Gastroesophageal sphincter (tissue), 4 donors: ENCODE measurements at regions not wholly inside any gene's neighbourhood (a gene's known extent, or its start where the extent isn't known, plus 50 kb on each side); places are given as distances from the start of the nearest gene placed in this dataset.

Experiments
- ATAC-seq: fragments of 150-250 bp; one replicate; pipeline ENCODE4 v1.9.1; 2016; ENCODE audit warnings: mild to moderate bottlenecking, moderate library complexity
- H3K27ac ChIP-seq, 4 donors: fragments of 200-600 bp; sonication (generic) in 3 of 4; 1 replicate in 3 of 4; 2 replicates in 1 of 4; pipeline ENCODE4 v1.5.1; 2016 to 2019
- H3K27me3 ChIP-seq: fragments of 200-600 bp; sonication (generic); one replicate; pipeline ENCODE4 v1.5.1; 2019
- H3K36me3 ChIP-seq, 2 donors: fragments of 200-600 bp; sonication (generic); one replicate each; pipeline ENCODE4 v1.5.1; 2019; ENCODE audit warnings: control low read depth in 1 of 2
- H3K4me1 ChIP-seq, 3 donors: fragments of 200-600 bp; sonication (generic); 1 replicate in 2 of 3; 2 replicates in 1 of 3; pipeline ENCODE4 v1.5.1; 2016 to 2019; ENCODE audit warnings: control low read depth in 2 of 3
- H3K4me3 ChIP-seq, 2 donors: fragments of 200-600 bp; sonication (generic); one replicate each; pipeline ENCODE4 v1.5.1; 2019; ENCODE audit warnings: mild to moderate bottlenecking in 1 of 2, moderate library complexity in 1 of 2
- H3K9me3 ChIP-seq, 3 donors: fragments of 200-600 bp; sonication (generic); one replicate each; pipeline ENCODE4 v1.5.1; 2017 to 2019; ENCODE audit warnings: control low read depth in 2 of 3
- CTCF ChIP-seq, 4 experiments: fragments of 200-600 bp in 2 of 4; fragments of 450-650 bp in 2 of 4; sonication (generic) in 1 of 4; IDR thresholded peaks; one replicate each; pipeline ENCODE4 v1.5.1; 2017 to 2019; ENCODE audit warnings: antibody characterized with exemption in 4 of 4, mild to moderate bottlenecking in 2 of 4, moderate library complexity in 2 of 4
- EP300 ChIP-seq: sonication (generic); formaldehyde crosslinking; IDR thresholded peaks from one replicate; pipeline ENCODE4 v1.6.1; 2017; ENCODE audit warnings: antibody characterized with exemption, mild to moderate bottlenecking
- POLR2A ChIP-seq, 2 donors: fragments of 450-650 bp; IDR thresholded peaks; one replicate each; pipeline ENCODE4 v1.6.1; 2017; ENCODE audit warnings: antibody characterized with exemption in 2 of 2, mild to moderate bottlenecking in 2 of 2, moderate library complexity in 1 of 2
- POLR2AphosphoS5 ChIP-seq: sonication (generic); formaldehyde crosslinking; IDR thresholded peaks from one replicate; pipeline ENCODE4 v1.6.1; 2017; ENCODE audit warnings: antibody characterized with exemption
- WGBS, 2 donors: methylation state at CpG; one replicate each; pipeline ENCODE4 v1.1.5; 2018; ENCODE audit warnings: low coverage in 1 of 2; 5-methylcytosine and 5-hydroxymethylcytosine counted together

GRCh38 chr14:84453307-84453950, 1076.5 kb upstream of the FLRT2 start:
- TF ChIP-seq POLR2A (IDR thresholded peaks at IDR 0.05) (no peak), EP300 (no peak)
- no peak overlapping the region for H3K27ac ChIP-seq
- H3K4me3 ChIP-seq, result no peak overlapping the region
- H3K36me3 ChIP-seq, result no peaks in the 10 kb centered on the region
- H3K9me3 ChIP-seq, result no peaks in the 10 kb centered on the region
- no peaks in the 10 kb centered on the region for H3K27me3 ChIP-seq
- no peak for ATAC-seq
- WGBS, 2 donors, result 44 to 53% methylated on average over 4 to 5 of the region's 5 CpGs
- H3K4me1 ChIP-seq, result no peaks in the 10 kb centered on the region

- Histone ChIP-seq H3K9me3 (no peaks in the 10 kb centered on the region), H3K4me1 (no peaks in the 10 kb centered on the region), H3K27ac (no peak overlapping the region), H3K36me3 (no peaks in the 10 kb centered on the region), H3K4me3 (no peak overlapping the region), H3K27me3 (no peaks in the 10 kb centered on the region)
- TF ChIP-seq POLR2A (IDR thresholded peaks at IDR 0.05), result no peak
- TF ChIP-seq CTCF (IDR thresholded peaks at IDR 0.05), result no peak
- no peak for TF ChIP-seq EP300
- no peak for TF ChIP-seq POLR2AphosphoS5
- WGBS, 2 donors, result 87 to 93% methylated on average over 4 of the region's 4 CpGs
- no peak for ATAC-seq
These were observed 1075.8 kb upstream of the FLRT2 start for GRCh38 chr14:84454114-84454513.

- TF ChIP-seq EP300 (no peak), CTCF (IDR thresholded peaks at IDR 0.05) (no peak), POLR2A (IDR thresholded peaks at IDR 0.05) (no peak), POLR2AphosphoS5 (no peak)
- Histone ChIP-seq H3K36me3 (no peaks in the 10 kb centered on the region), H3K27ac (no peak overlapping the region), H3K9me3 (no peaks in the 10 kb centered on the region), H3K4me3 (no peak overlapping the region), H3K4me1 (no peaks in the 10 kb centered on the region), H3K27me3 (no peaks in the 10 kb centered on the region)
- WGBS, 2 donors, result 22 to 56% methylated on average over 2 of the region's 2 CpGs
- no peak for ATAC-seq
These were observed 1073.0 kb upstream of the FLRT2 start for GRCh38 chr14:84456946-84457345.

GRCh38 chr14:84458881-84459280, 1071.1 kb upstream of the FLRT2 start:
- TF ChIP-seq CTCF (IDR thresholded peaks at IDR 0.05) (no peak), POLR2AphosphoS5 (no peak), EP300 (no peak), POLR2A (IDR thresholded peaks at IDR 0.05) (no peak)
- ATAC-seq, result no peak
- Histone ChIP-seq H3K27ac (no peak overlapping the region), H3K4me3 (no peak overlapping the region), H3K27me3 (no peaks in the 10 kb centered on the region), H3K9me3 (no peaks in the 10 kb centered on the region), H3K36me3 (no peaks in the 10 kb centered on the region), H3K4me1 (no peaks in the 10 kb centered on the region)
- 60 to 80% methylated on average over 1 of the region's 1 CpG for WGBS, 2 donors

- no peak overlapping the region for H3K4me3 ChIP-seq
- no peak for ATAC-seq
- 45 to 70% methylated on average over 1 of the region's 1 CpG for WGBS, 2 donors
- no peaks in the 10 kb centered on the region for H3K4me1 ChIP-seq
- H3K36me3 ChIP-seq, result no peaks in the 10 kb centered on the region
- H3K9me3 ChIP-seq, result no peaks in the 10 kb centered on the region
- H3K27me3 ChIP-seq, result no peaks in the 10 kb centered on the region
- H3K27ac ChIP-seq, result no peak overlapping the region
- TF ChIP-seq POLR2A (IDR thresholded peaks at IDR 0.05) (no peak), POLR2AphosphoS5 (no peak), CTCF (IDR thresholded peaks at IDR 0.05) (no peak), EP300 (no peak)
These were observed 1064.1 kb upstream of the FLRT2 start for GRCh38 chr14:84465880-84466279.
